RKO (cell line): ENCODE measurements at regions not wholly inside any gene's neighbourhood (a gene's known extent, or its start where the extent isn't known, plus 50 kb on each side); places are given as distances from the start of the nearest gene placed in this dataset.
"Not testable (repeated sequence)": the region's sequence is repeated elsewhere in the genome, so short reads cannot be mapped to it uniquely, and the experiment has no call there.

ENCODE experiments used
- DNase-seq: peaks from one replicate; pipeline ENCODE4 v3.0.0-alpha.2; 2016; ENCODE audit warnings: low spot score

DNA sequence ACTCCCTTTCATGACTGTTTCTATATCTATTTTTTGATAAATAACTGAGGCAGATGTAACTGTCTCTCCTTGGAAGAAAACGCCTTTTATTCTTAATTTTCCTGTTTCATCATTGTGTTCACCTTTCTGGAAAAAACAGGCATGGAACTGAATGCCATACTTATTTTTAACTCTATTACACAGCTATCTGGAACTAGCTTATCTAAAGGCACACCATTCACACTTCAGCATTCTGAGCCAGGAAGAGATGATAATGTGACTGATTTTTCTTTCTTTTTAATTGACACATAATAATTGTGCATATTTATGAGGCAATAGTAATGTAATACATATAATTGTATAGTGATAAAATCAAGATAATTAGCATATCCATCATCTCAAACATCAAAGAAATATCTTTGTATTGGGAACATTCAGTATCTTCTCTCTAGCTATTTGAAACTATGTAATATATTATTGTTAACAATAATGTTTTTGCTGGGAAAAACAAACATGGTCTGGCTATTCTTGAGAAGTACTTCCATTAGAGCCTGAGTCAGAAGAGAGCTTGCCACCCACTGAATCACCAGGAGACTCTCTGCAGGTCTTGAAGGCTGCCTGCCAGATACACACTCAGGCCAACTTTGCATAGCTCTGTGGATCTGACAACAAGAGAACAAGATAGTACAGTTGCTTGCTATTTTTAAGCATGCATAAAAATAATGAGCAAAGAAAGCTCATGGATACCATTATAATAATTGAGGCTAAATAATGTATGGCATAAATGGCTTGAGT is 501.0 kb upstream of the EDIL3 start:
- peak; percentile 46 for DNase-seq

DNA sequence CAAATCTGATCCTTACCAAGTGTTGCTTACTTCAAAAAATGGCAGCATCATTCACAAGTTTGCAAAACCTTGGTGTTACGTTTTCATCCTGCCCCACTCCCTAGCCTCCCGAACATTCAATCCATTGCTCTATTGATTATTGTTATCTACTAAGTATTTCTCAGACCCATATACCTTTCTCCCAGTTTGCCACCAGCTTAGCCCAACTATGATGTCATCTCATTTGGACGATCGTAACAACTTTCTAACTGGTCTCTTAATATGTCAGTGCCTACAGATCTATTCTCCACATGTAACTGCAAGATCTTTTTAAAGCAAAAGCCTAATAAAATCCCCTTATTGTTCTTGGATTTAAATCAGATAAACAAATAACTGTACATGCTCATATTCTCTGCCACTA is 497.1 kb upstream of the EDIL3 start:
- DNase-seq: no peak

DNA sequence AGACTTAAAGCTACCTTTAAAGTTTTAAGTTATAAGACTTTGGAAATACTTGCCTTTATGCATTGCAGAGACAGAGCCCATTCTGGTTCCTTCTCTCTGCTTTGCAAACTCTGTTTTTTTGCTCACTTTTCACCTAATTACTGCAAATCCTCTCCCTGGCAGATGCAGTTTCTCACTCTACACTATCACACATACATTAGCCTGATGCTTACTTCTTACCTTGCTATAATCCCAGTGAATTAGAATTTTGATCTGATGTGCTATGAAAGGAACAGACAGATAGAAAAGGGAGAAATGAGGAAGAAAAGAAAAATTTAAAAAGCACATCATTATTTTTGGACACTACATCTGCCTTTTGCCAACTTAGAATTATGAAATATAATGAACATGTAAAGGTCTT is 489.5 kb upstream of the EDIL3 start:
- DNase-seq: no peak

GRCh38 chr5:84872768-84873167 is 488.1 kb upstream of the EDIL3 start:
- no peak for DNase-seq

GRCh38 chr5:84870369-84870768 is 485.7 kb upstream of the EDIL3 start:
- DNase-seq: no peak

DNA sequence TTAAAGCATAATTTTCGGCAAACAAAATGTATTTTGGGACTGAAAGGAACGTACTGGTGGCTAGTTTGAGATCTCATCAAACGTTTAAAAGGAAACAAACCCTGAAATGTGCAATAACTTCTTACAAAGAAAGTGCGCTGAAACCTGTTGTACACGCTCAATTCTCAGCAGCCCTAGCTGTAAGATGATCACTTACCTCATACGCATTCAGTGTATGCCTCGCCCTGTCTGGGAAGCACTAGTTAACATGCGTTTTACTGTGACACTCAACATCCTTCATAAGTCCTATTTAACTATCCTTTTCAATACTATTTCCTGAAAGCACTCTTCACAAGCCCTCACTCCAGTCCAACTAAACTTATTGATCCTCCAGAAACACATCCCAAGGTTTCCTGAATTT is 485.0 kb upstream of the EDIL3 start:
- no peak for DNase-seq

DNA sequence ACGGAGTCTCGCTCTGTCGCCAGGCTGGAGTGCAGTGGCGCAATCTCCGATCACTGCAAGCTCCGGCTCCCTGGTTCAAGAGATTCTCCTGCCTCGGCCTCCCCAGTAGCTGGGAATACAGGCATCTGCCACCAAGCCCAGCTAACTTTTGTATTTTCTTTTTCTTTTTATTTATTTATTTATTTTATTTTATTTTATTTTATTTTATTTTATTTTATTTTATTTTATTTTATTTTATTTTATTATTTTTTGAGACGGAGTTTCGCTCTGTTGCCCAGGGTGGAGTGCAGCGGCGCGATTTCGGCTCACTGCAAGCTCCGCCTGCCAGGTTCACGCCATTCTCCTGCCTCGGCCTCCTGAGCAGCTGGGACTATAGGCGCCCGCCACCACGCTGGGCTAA is 479.3 kb upstream of the EDIL3 start:
- DNase-seq: not testable (repeated sequence)

GRCh38 chr5:84863020-84863419 is 478.3 kb upstream of the EDIL3 start:
- no peak for DNase-seq

GRCh38 chr5:84862132-84862531 is 477.5 kb upstream of the EDIL3 start:
- no peak for DNase-seq

DNA sequence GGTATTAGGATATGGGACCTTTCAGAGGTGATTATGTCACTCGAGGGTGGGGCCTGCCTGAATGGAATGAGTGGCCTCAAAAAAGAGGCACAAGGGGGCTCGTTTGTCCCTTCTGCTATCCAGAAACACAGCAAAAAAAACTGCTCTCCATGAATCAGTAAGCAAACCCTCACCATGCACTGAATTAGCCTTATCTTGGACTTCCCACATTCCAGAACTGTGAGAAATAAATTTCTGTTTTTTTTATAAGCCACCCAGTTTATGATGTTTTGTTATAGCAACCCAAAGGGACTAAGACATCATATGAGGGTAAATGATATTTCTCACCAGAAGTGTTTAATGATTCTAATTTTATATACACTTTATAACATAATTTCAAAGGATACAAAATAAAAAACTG is 476.6 kb upstream of the EDIL3 start:
- DNase-seq: no peak

- DNase-seq: no peak
Measured at GRCh38 chr5:84859056-84859455, 474.4 kb upstream of the EDIL3 start.

DNA sequence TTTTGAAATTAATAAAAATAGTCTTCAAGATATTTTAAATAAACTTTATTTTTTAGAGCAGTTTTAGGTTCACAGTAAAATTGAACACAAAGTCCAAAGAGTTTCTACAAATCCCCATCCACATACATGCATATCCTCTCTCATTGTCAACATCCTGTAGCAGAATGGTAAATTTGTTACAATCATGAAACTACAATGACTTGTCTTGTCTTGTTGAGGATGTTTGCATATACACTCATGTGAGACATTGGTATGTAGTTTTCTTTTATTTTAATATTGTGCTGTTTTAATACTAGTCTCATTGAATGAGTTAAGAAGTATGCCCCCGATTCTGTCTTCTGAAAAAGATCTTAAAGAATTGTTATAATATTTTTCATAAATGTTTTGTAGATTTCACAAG is 447.0 kb upstream of the EDIL3 start:
- DNase-seq: no peak

DNA sequence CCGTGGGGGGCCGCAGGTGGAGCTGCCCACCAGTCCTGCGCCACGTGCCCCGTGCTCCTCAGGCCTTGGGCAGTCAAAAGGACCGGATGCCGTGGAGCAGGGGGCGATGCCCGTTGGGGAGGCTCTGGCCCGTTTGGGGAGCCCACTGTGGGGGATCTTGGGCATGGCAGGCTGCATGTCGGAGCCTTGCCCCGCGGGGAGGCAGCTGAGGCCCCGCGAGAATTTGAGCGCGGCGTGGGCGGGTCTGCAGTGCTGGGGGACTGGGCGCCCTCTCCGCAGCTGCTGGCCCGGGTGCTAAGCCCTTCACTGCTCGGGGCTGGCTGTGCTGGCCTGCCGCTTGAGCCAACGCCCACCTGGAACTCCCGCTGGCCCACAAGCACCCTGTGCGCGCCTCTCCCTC is 445.6 kb upstream of the EDIL3 start:
- DNase-seq: no peak

GRCh38 chr5:84825606-84826005 is 440.9 kb upstream of the EDIL3 start:
- no peak for DNase-seq

DNA sequence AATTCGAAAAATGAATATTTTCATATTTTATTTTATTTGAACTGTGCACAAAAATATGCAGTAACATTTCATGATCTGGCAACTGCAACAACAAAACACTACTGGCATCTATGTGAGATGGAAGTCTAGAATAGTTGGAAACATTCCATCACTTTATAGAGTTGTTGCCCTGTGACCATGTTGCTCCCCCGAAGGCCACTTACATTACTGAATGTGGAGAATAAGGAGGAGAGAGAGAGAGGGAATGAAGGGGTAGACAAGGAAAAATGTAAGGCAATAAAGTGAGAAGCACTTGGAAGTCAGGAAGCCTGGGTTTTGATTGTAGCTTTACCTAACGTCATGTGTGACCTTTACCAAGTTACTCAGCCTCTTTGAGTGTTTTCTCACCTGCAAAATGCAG is 437.2 kb upstream of the EDIL3 start:
- DNase-seq: no peak

DNA sequence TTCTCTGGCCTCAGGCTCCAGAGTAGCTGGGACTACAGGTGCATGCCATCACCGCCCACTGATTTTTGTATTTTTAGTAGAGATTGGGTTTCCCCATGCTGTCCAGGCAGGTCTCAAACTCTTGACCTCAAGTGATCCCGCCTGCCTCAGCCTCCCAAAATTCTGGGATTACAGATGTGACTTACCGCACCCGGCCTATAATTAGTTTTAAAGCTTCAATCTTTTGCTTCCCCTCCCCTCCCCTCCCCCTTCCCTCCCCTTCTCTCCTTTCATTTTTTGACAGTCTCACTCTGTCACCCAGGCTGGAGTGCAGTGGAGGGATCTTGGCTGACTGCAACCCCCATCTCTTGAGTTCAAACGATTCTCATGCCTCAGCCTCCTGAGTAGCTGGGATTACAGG is 433.3 kb upstream of the EDIL3 start:
- DNase-seq: no peak

DNA sequence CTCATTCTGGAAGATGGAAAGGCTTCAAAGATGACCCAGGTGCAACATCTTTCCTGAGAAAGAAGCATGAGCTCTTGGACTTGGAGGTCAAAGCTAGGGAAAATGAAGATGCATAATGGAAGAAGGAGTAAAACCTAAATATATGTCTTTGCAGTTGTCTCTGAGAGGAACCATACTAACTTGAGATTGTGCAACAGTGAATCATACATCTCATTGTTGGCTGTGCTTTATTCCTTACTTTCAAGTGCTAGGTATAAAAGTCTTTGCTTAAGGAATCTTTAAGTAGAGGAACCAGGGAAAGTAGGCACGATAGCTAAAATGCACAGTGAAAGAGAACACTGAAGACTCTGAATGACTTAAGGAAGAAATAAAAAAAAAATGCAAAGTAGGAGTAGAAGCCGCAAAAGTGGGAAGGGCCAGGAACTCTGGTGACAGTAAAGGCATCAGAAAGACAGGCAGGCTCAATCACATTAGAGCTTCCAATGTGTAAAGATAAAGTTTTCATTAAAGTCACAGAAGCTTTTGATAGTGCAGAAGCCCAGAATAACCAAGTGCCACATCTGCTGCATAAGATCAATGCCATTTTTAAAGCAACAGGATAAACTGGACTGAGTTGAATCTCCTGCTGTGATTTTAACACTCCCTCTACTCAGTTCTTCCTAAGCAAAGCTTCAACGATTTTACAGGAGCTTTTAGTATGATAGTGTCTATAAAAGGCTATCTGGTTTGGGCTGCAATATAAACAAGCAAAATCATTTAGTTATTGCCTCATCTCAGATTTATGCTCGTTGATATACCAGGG is 432.3 kb upstream of the EDIL3 start:
- no peak for DNase-seq

- no peak for DNase-seq
Measured at GRCh38 chr5:84816160-84816559, 431.5 kb upstream of the EDIL3 start.

GRCh38 chr5:84805473-84805872 is 420.8 kb upstream of the EDIL3 start:
- DNase-seq: no peak

GRCh38 chr5:84796399-84796798 is 411.7 kb upstream of the EDIL3 start:
- no peak for DNase-seq

DNA sequence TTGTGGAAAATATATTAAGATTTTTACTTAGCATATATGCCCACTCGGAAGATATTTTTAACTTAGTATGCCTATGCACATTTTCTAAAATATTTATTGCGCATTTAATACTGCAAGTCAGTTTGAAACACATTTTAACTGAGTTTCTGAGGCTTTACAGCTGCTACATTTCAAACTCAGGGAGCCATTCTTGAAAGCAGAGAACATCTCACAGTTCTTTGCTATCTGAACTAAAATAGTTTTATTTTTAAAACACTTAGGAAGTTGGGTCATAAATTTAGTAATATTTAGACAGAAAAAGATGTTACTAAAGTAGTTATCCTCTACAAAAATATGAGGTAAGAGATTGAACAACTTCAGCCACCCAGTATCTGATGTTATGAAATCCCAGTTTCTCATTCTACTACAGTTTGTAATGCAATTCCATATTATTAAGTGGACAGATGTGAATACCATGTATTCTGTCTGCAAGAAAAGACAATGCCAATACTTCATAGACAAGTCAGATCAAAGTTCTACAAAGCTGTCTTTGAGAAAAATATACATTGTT is 409.9 kb upstream of the EDIL3 start:
- DNase-seq: no peak

DNA sequence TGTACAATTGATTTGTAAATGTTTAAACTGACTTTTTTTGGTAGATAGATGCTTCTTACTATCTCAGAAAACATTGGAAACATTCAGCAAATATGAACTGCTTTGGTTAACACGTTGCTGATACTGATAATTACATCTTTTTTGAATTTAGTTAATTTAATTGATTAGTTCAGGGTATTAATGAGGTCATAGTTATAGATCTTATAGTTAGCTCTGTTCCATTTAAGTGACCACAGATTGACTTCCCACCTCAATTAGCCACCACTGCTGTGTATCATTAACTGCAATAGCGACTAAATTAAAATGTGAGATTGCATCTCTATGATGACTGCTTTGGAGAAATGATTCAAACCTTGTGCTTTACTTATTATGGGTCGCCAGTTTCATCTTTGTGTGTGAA is 407.1 kb upstream of the EDIL3 start:
- DNase-seq: no peak

- DNase-seq: no peak
Measured at GRCh38 chr5:84791138-84791537, 406.5 kb upstream of the EDIL3 start.
